Neural progenitor cell (in vitro differentiated cells): ENCODE measurements at regions not wholly inside any gene's neighbourhood (a gene's known extent, or its start where the extent isn't known, plus 50 kb on each side); places are given as distances from the start of the nearest gene placed in this dataset.

Experiments used
- DNase-seq: peaks from one replicate; pipeline ENCODE4 v3.0.0-alpha.2; 2016; ENCODE audit warnings: low spot score
- H2AFZ ChIP-seq: fragments of 200-600 bp; sonication (generic); replicated peaks from 2 replicates; pipeline ENCODE4 v1.6.1; 2016; ENCODE audit warnings: antibody characterized with exemption
- H3F3A ChIP-seq: fragments of 200-600 bp; sonication (generic); 2 replicates; pipeline ENCODE4 v1.6.1; 2016; ENCODE audit warnings: antibody characterized with exemption, low read depth
- H3K27ac ChIP-seq: fragments of 200-600 bp; sonication (generic); 2 replicates; pipeline ENCODE4 v1.5.1; 2016; ENCODE audit warnings: mild to moderate bottlenecking
- H3K27me3 ChIP-seq: fragments of 200-600 bp; sonication (generic); 2 replicates; pipeline ENCODE4 v1.6.1; 2016; ENCODE audit warnings: mild to moderate bottlenecking, moderate library complexity
- H3K36me3 ChIP-seq: fragments of 200-600 bp; sonication (generic); 2 replicates; pipeline ENCODE4 v1.5.1; 2016
- H3K4me1 ChIP-seq: fragments of 200-600 bp; sonication (generic); 2 replicates; pipeline ENCODE4 v1.6.1; 2016; ENCODE audit warnings: mixed run types
- H3K4me2 ChIP-seq: fragments of 200-600 bp; sonication (generic); 2 replicates; pipeline ENCODE4 v1.6.1; 2016
- H3K4me3 ChIP-seq: fragments of 200-600 bp; sonication (generic); 2 replicates; pipeline ENCODE4 v1.5.1; 2016
- H3K79me2 ChIP-seq: fragments of 200-600 bp; sonication (generic); 2 replicates; pipeline ENCODE4 v1.6.1; 2016; ENCODE audit warnings: low read depth
- H3K9ac ChIP-seq: fragments of 200-600 bp; sonication (generic); 2 replicates; pipeline ENCODE4 v1.6.1; 2016
- H3K9me3 ChIP-seq: fragments of 200-600 bp; sonication (generic); 2 replicates; pipeline ENCODE4 v1.5.1; 2016; ENCODE audit warnings: low read depth
- H4K20me1 ChIP-seq: fragments of 200-600 bp; sonication (generic); 2 replicates; pipeline ENCODE4 v1.6.1; 2016; ENCODE audit warnings: low read depth
- H3K27ac Mint-ChIP-seq: 3 replicates; pipeline ENCODE4 v1.8.0; 2021; ENCODE audit warnings: mixed read lengths
- H3K27me3 Mint-ChIP-seq: 2 replicates; pipeline ENCODE4 v1.8.0; 2022; ENCODE audit warnings: low read depth, mild to moderate bottlenecking, inconsistent platforms, moderate library complexity, mixed read lengths; ENCODE audit not compliant: insufficient read depth
- H3K36me3 Mint-ChIP-seq: 3 replicates; pipeline ENCODE4 v1.8.0; 2021; ENCODE audit warnings: mixed read lengths
- H3K4me1 Mint-ChIP-seq: 3 replicates; pipeline ENCODE4 v1.8.0; 2021; ENCODE audit warnings: mixed read lengths
- H3K4me3 Mint-ChIP-seq: 3 replicates; pipeline ENCODE4 v1.8.0; 2021; ENCODE audit warnings: mild to moderate bottlenecking, moderate library complexity, mixed read lengths
- H3K9me3 Mint-ChIP-seq: 3 replicates; pipeline ENCODE4 v1.8.0; 2020; ENCODE audit warnings: mixed read lengths
- EZH2 ChIP-seq: fragments of 200-600 bp; sonication (generic); IDR thresholded peaks from 2 replicates; pipeline ENCODE4 v1.6.1; 2017; ENCODE audit warnings: antibody characterized with exemption, mild to moderate bottlenecking, moderate library complexity
- EZH2phosphoT487 ChIP-seq: fragments of 200-600 bp; sonication (generic); IDR thresholded peaks from 2 replicates; pipeline ENCODE4 v1.6.1; 2017; ENCODE audit warnings: antibody characterized with exemption
- TF ChIP-seq, protein P1 (sequence below): fragments of 200-600 bp; sonication (generic); IDR thresholded peaks from 2 replicates; pipeline ENCODE4 v1.5.1; 2017; ENCODE audit warnings: antibody characterized with exemption, mild to moderate bottlenecking

DNA sequence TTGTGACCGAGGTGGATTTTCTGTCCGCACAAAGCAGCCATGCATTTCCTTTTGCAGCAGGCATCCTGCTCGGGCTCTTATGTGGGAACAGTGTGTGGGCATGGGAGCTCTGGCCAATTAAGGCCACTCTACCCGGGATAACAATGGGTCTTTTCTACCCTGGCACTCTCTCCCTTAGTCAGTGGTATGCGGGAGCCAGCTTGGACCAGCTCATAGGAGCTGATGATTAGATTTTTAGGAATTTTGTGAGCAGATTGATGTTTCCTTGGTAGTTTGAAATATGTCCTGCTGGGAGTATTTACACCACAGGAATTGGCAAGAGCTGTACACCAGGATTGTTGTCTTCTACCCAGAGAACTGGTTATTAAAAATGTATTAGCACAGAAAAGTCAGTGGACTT lies 89.3 kb downstream of the SPP2 start:
- Histone ChIP-seq H3K9me3 (no peaks in the 10 kb centered on the region), H2AFZ (no peak overlapping the region), H3K4me2 (no peak overlapping the region), H3K27me3 (no peaks in the 10 kb centered on the region), H3K36me3 (no peaks in the 10 kb centered on the region), H3K9ac (no peak overlapping the region), H3K4me3 (no peak overlapping the region), H3K27ac (no peak overlapping the region), H4K20me1 (no peaks in the 10 kb centered on the region), H3K79me2 (no peaks in the 10 kb centered on the region), H3F3A (no peaks in the 10 kb centered on the region), H3K4me1 (peaks cover 10% of the 10 kb centered on the region)
- H3K36me3 Mint-ChIP-seq: no peaks in the 10 kb centered on the region
- H3K27ac Mint-ChIP-seq: no peak overlapping the region
- peaks cover 21% of the 10 kb centered on the region for H3K4me1 Mint-ChIP-seq
- peaks cover 3% of the 10 kb centered on the region for H3K27me3 Mint-ChIP-seq
- TF ChIP-seq EZH2 (no peak), EZH2phosphoT487 (no peak)
- TF ChIP-seq, protein P1, sequence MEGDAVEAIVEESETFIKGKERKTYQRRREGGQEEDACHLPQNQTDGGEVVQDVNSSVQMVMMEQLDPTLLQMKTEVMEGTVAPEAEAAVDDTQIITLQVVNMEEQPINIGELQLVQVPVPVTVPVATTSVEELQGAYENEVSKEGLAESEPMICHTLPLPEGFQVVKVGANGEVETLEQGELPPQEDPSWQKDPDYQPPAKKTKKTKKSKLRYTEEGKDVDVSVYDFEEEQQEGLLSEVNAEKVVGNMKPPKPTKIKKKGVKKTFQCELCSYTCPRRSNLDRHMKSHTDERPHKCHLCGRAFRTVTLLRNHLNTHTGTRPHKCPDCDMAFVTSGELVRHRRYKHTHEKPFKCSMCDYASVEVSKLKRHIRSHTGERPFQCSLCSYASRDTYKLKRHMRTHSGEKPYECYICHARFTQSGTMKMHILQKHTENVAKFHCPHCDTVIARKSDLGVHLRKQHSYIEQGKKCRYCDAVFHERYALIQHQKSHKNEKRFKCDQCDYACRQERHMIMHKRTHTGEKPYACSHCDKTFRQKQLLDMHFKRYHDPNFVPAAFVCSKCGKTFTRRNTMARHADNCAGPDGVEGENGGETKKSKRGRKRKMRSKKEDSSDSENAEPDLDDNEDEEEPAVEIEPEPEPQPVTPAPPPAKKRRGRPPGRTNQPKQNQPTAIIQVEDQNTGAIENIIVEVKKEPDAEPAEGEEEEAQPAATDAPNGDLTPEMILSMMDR: no peak
- no peak overlapping the region for H3K4me3 Mint-ChIP-seq
- DNase-seq: no peak
- peaks cover 17% of the 10 kb centered on the region for H3K9me3 Mint-ChIP-seq

DNA sequence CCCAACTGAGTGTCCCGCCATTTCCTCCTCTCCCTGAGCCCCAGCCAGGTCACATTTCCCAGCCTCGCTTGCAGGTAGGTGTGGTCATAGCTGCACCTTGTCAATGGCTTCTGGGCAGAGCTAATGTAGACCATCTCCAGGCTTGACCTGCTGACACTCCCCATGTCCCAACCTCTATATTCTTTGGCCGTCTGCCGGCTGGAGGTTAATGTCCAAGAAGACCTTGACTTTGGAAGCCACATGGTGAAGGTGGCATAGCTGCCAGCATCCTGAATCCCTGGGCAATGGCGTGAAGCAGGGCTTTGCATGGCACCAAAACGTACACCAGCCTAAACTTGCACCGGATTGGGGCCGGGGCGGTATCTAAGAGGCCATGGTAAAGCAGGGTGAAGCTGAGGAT lies 88.3 kb downstream of the SPP2 start:
- no peak overlapping the region for H2AFZ ChIP-seq
- H3K4me2 ChIP-seq: no peak overlapping the region
- TF ChIP-seq, protein P1: no peak
- TF ChIP-seq EZH2phosphoT487 (no peak), EZH2 (no peak)
- H3K27me3 ChIP-seq: no peaks in the 10 kb centered on the region
- no peak overlapping the region for H3K27ac Mint-ChIP-seq
- DNase-seq: no peak
- no peak overlapping the region for H3K9ac ChIP-seq
- H3F3A ChIP-seq: no peaks in the 10 kb centered on the region
- H3K27me3 Mint-ChIP-seq: peaks cover 3% of the 10 kb centered on the region
- peaks cover 10% of the 10 kb centered on the region for H3K4me1 ChIP-seq
- H4K20me1 ChIP-seq: no peaks in the 10 kb centered on the region
- H3K36me3 ChIP-seq: no peaks in the 10 kb centered on the region
- no peak overlapping the region for H3K4me3 Mint-ChIP-seq
- H3K4me1 Mint-ChIP-seq: peaks cover 21% of the 10 kb centered on the region
- H3K36me3 Mint-ChIP-seq: no peaks in the 10 kb centered on the region
- H3K9me3 ChIP-seq: no peaks in the 10 kb centered on the region
- peaks cover 17% of the 10 kb centered on the region for H3K9me3 Mint-ChIP-seq
- no peaks in the 10 kb centered on the region for H3K79me2 ChIP-seq
- H3K27ac ChIP-seq: no peak overlapping the region
- H3K4me3 ChIP-seq: no peak overlapping the region

DNA sequence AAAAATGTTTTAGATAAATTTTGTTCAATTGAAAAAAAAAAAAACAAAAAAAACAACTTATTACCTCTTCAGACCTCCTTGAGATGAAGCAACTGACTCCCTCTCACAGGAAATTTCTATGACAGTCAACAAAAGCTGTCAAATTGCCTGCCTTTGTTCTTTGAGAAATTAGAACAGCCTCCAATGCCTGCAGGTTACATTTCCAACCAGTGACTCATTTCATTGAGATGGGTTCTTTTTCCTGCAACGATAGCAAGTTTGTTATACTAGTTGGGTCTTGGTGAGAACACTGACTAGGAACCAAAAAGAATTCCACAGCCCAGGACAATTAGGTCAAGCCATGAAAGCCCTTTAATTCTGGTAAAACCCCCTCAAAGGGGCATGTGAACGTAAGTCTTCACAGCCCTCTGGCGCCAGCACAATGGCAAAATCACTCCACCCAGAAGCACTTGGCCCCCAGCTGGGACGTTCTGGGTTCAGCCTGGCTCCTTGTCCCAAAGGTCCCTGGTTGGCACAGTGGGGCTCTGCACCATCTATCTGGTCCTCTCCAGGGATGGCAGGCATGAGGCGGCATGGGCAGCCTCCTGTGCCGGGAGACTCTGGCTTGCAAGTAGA lies 87.0 kb downstream of the SPP2 start:
- Histone ChIP-seq H3K4me3 (no peak overlapping the region), H3F3A (no peaks in the 10 kb centered on the region), H3K9me3 (no peaks in the 10 kb centered on the region), H3K27me3 (no peaks in the 10 kb centered on the region), H2AFZ (no peak overlapping the region), H4K20me1 (no peaks in the 10 kb centered on the region), H3K9ac (no peak overlapping the region), H3K36me3 (no peaks in the 10 kb centered on the region), H3K4me2 (no peak overlapping the region), H3K4me1 (peaks cover 10% of the 10 kb centered on the region), H3K79me2 (no peaks in the 10 kb centered on the region), H3K27ac (no peak overlapping the region)
- Mint-ChIP-seq H3K9me3 (peaks cover 11% of the 10 kb centered on the region), H3K27me3 (peaks cover 4% of the 10 kb centered on the region), H3K27ac (no peak overlapping the region), H3K4me3 (no peak overlapping the region), H3K36me3 (no peaks in the 10 kb centered on the region), H3K4me1 (peaks cover 21% of the 10 kb centered on the region)
- no peak for TF ChIP-seq EZH2phosphoT487
- TF ChIP-seq, protein P1: no peak
- no peak for TF ChIP-seq EZH2
- no peak for DNase-seq
